ENCODE measurements at regions not wholly inside any gene's neighbourhood (a gene's known extent, or its start where the extent isn't known, plus 50 kb on each side); places are given as distances from the start of the nearest gene placed in this dataset.
"Not testable (repeated sequence)": the region's sequence is repeated elsewhere in the genome, so short reads cannot be mapped to it uniquely, and the experiment has no call there.

DNA sequence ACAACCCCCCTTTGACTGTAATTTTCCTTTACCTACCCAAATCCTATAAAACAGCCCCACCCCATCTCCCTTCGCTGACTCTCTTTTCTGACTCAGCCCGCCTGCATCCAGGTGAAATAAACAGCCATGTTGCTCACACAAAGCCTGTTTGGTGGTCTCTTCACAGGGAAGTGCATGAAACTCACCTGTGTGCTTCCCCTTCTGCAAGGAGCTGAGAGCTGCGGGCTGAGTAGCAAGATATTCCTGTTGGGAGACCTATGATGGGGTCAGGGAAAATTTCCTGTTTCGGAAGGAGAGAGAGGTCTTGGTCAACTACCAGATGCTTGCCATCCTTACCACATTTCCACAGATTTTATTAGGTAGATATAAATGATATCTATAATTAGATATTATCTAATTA lies 474.5 kb upstream of the NUDT12 start:
- not testable (repeated sequence) for H2AK5ac ChIP-seq (ENCODE audit: insufficient read length, low read length); H3K79me1 ChIP-seq (ENCODE audit: insufficient read depth, low read depth, low read length, poor library complexity, severe bottlenecking); H2BK12ac ChIP-seq (ENCODE audit: insufficient read length, low read depth, low read length); H2BK15ac ChIP-seq (ENCODE audit: low read depth, low read length); H3K23ac ChIP-seq (ENCODE audit: insufficient read length, low read depth, low read length); H3K27me3 ChIP-seq (ENCODE audit: insufficient read depth, low read length); H3K56ac ChIP-seq (ENCODE audit: insufficient read length, low read depth, low read length); H3K27ac Mint-ChIP-seq; H3K4ac ChIP-seq (ENCODE audit: low read depth, low read length); H3K4me3 Mint-ChIP-seq; H3K79me2 ChIP-seq (ENCODE audit: insufficient read depth, low read length); H2BK5ac ChIP-seq (ENCODE audit: insufficient read length, low read length); H3K23me2 ChIP-seq (ENCODE audit: insufficient read length, low read depth, low read length, poor library complexity, severe bottlenecking); H3K9me3 Mint-ChIP-seq; H4K20me1 ChIP-seq (ENCODE audit: control insufficient read depth, insufficient read depth, insufficient read length); H2BK120ac ChIP-seq (ENCODE audit: low read depth, low read length, poor library complexity, severe bottlenecking); H2AFZ ChIP-seq (ENCODE audit: low read length); H2BK20ac ChIP-seq (ENCODE audit: low read depth, low read length, poor library complexity, severe bottlenecking); H3K4me1 ChIP-seq (ENCODE audit: insufficient read depth, low read length); H4K5ac ChIP-seq (ENCODE audit: insufficient read length, low read depth, low read length); H3T11ph ChIP-seq (ENCODE audit: low read length); H3K27me3 Mint-ChIP-seq (ENCODE audit: low read depth); H3K4me2 ChIP-seq (ENCODE audit: insufficient read depth, insufficient read length, low read length); H4K8ac ChIP-seq (replicated peaks; ENCODE audit: insufficient read length, low read depth, low read length); H3K9me3 ChIP-seq (ENCODE audit: control insufficient read depth, low read depth, low read length); H3K27ac ChIP-seq (ENCODE audit: insufficient read length, low read depth, low read length); H3K9ac ChIP-seq (ENCODE audit: extremely low read depth, insufficient read length, low read length); H3K18ac ChIP-seq (ENCODE audit: insufficient read length, low read depth, low read length); H3K14ac ChIP-seq (ENCODE audit: insufficient read depth, low read length); H4K91ac ChIP-seq (ENCODE audit: insufficient read length, low read depth, low read length); H3K36me3 Mint-ChIP-seq (ENCODE audit: insufficient read depth in 1 of 3, low read depth in 3 of 3); DNase-seq
- no CpG with 5 or more reads among the region's 4 CpGs for WGBS (ENCODE audit: extremely low coverage, insufficient read length, low lambda C conversion rate)
- H3K4me1 Mint-ChIP-seq: peaks cover 10 to 12% of the 10 kb centered on the region in 2 experiments

DNA sequence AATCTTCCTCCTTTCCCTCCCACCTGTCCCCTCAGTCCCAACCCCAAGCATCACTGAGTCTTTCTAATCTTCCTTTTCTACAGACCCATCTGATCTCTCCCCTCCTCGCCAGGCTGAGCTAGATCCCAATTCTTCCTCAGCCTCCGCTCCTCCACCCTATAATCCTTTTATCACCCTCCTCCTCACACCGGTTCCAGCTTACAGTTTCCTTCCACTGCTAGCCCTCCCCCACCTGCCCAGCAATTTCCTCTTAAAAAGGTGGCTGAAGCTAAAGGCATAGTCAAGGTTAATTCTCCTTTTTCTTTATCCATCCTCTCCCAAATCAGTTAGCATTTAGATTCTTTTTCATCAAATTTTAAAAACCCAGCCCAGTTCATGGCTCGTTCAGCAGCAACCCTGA lies 470.6 kb upstream of the NUDT12 start:
- H3K23me2 ChIP-seq (ENCODE audit: insufficient read length, low read depth, low read length, poor library complexity, severe bottlenecking); H3K27ac ChIP-seq (ENCODE audit: insufficient read length, low read depth, low read length); H2BK120ac ChIP-seq (ENCODE audit: low read depth, low read length, poor library complexity, severe bottlenecking); H2AK5ac ChIP-seq (ENCODE audit: insufficient read length, low read length); H2BK20ac ChIP-seq (ENCODE audit: low read depth, low read length, poor library complexity, severe bottlenecking); H2AFZ ChIP-seq (ENCODE audit: low read length); H3K14ac ChIP-seq (ENCODE audit: insufficient read depth, low read length); H2BK5ac ChIP-seq (ENCODE audit: insufficient read length, low read length); H3K18ac ChIP-seq (ENCODE audit: insufficient read length, low read depth, low read length); DNase-seq; H3K9ac ChIP-seq (ENCODE audit: extremely low read depth, insufficient read length, low read length); H4K20me1 ChIP-seq (ENCODE audit: control insufficient read depth, insufficient read depth, insufficient read length); H3K79me1 ChIP-seq (ENCODE audit: insufficient read depth, low read depth, low read length, poor library complexity, severe bottlenecking); H2BK15ac ChIP-seq (ENCODE audit: low read depth, low read length); H3K27me3 Mint-ChIP-seq (ENCODE audit: low read depth); H3K56ac ChIP-seq (ENCODE audit: insufficient read length, low read depth, low read length); H3K79me2 ChIP-seq (ENCODE audit: insufficient read depth, low read length); H3K23ac ChIP-seq (ENCODE audit: insufficient read length, low read depth, low read length); H4K5ac ChIP-seq (ENCODE audit: insufficient read length, low read depth, low read length); H4K8ac ChIP-seq (replicated peaks; ENCODE audit: insufficient read length, low read depth, low read length); H2BK12ac ChIP-seq (ENCODE audit: insufficient read length, low read depth, low read length); H3T11ph ChIP-seq (ENCODE audit: low read length); H3K4me1 ChIP-seq (ENCODE audit: insufficient read depth, low read length); H3K9me3 ChIP-seq (ENCODE audit: control insufficient read depth, low read depth, low read length); H3K4ac ChIP-seq (ENCODE audit: low read depth, low read length); H4K91ac ChIP-seq (ENCODE audit: insufficient read length, low read depth, low read length); H3K4me3 Mint-ChIP-seq; H3K4me2 ChIP-seq (ENCODE audit: insufficient read depth, insufficient read length, low read length); H3K27me3 ChIP-seq (ENCODE audit: insufficient read depth, low read length): not testable (repeated sequence)
- Mint-ChIP-seq H3K4me1 (peaks cover 10 to 12% of the 10 kb centered on the region in 2 experiments), H3K36me3 (ENCODE audit: insufficient read depth in 1 of 3, low read depth in 3 of 3) (peaks cover 4 to 11% (median 10%) of the 10 kb centered on the region in 3 experiments; a peak in 4 of 7 replicates), H3K27ac (0 out of 7 replicates have a peak overlapping the region, but pooled peaks of 1 of the 3 experiments have one; percentile 53), H3K9me3 (peaks cover 4 to 24% of the 10 kb centered on the region in 2 experiments)
- WGBS (ENCODE audit: extremely low coverage, insufficient read length, low lambda C conversion rate): no CpG with 5 or more reads among the region's 4 CpGs
